Glutamatergic neuron (in vitro differentiated cells): ENCODE measurements at regions not wholly inside any gene's neighbourhood (a gene's known extent, or its start where the extent isn't known, plus 50 kb on each side); places are given as distances from the start of the nearest gene placed in this dataset.
"Not testable (repeated sequence)": the region's sequence is repeated elsewhere in the genome, so short reads cannot be mapped to it uniquely, and the experiment has no call there.

Source experiments
- DNase-seq: peaks from one replicate; pipeline ENCODE4 v3.0.0; 2022
- H3K27ac Mint-ChIP-seq: one replicate; pipeline ENCODE4 v1.8.0; 2020; ENCODE audit warnings: mild to moderate bottlenecking, mixed read lengths, inconsistent platforms; ENCODE audit not compliant: unreplicated experiment
- H3K27me3 Mint-ChIP-seq: one replicate; pipeline ENCODE4 v1.8.0; 2020; ENCODE audit warnings: mild to moderate bottlenecking, moderate library complexity, mixed read lengths, inconsistent platforms; ENCODE audit not compliant: unreplicated experiment
- H3K36me3 Mint-ChIP-seq: one replicate; pipeline ENCODE4 v1.8.0; 2020; ENCODE audit warnings: mild to moderate bottlenecking, mixed read lengths, inconsistent platforms; ENCODE audit not compliant: unreplicated experiment
- H3K4me1 Mint-ChIP-seq: one replicate; pipeline ENCODE4 v1.8.0; 2020; ENCODE audit warnings: mild to moderate bottlenecking, low read depth, mixed read lengths, inconsistent platforms; ENCODE audit not compliant: unreplicated experiment
- H3K4me3 Mint-ChIP-seq: one replicate; pipeline ENCODE4 v1.8.0; 2020; ENCODE audit warnings: mild to moderate bottlenecking, mixed read lengths, inconsistent platforms; ENCODE audit not compliant: unreplicated experiment
- H3K9me3 Mint-ChIP-seq: one replicate; pipeline ENCODE4 v1.8.0; 2020; ENCODE audit warnings: mild to moderate bottlenecking, moderate library complexity, mixed read lengths, inconsistent platforms; ENCODE audit not compliant: unreplicated experiment
- TF ChIP-seq, protein P1 (sequence below): fragments of 200-600 bp; sonication (generic); IDR thresholded peaks from one replicate; pipeline ENCODE4 v1.5.0; 2021; ENCODE audit not compliant: partially characterized antibody, unreplicated experiment

DNA sequence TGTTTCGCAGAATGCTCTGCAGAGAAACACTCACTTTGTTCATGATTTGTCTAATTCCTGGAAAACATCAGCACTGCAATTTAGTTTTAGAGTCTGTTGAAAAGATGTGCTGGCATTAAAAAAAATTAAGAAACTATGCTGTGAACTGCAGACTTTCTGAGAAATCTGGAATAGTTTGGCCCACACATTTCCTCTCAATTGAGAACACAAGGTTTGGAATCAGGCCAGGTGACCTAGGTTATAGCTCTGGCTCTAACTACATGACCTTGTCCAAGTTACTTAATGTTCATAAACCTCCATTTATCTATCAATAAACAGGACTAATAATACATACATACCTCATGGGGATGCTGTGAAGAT lies 61.4 kb upstream of the ENPEP start:
- DNase-seq = no peak
- Mint-ChIP-seq H3K9me3 (peaks cover 8% of the 10 kb centered on the region), H3K4me3 (no peak overlapping the region), H3K36me3 (peaks cover 29% of the 10 kb centered on the region), H3K4me1 (peaks cover 2% of the 10 kb centered on the region), H3K27me3 (no peaks in the 10 kb centered on the region), H3K27ac (no peak overlapping the region)
- TF ChIP-seq, protein P1, sequence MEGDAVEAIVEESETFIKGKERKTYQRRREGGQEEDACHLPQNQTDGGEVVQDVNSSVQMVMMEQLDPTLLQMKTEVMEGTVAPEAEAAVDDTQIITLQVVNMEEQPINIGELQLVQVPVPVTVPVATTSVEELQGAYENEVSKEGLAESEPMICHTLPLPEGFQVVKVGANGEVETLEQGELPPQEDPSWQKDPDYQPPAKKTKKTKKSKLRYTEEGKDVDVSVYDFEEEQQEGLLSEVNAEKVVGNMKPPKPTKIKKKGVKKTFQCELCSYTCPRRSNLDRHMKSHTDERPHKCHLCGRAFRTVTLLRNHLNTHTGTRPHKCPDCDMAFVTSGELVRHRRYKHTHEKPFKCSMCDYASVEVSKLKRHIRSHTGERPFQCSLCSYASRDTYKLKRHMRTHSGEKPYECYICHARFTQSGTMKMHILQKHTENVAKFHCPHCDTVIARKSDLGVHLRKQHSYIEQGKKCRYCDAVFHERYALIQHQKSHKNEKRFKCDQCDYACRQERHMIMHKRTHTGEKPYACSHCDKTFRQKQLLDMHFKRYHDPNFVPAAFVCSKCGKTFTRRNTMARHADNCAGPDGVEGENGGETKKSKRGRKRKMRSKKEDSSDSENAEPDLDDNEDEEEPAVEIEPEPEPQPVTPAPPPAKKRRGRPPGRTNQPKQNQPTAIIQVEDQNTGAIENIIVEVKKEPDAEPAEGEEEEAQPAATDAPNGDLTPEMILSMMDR = no peak

DNA sequence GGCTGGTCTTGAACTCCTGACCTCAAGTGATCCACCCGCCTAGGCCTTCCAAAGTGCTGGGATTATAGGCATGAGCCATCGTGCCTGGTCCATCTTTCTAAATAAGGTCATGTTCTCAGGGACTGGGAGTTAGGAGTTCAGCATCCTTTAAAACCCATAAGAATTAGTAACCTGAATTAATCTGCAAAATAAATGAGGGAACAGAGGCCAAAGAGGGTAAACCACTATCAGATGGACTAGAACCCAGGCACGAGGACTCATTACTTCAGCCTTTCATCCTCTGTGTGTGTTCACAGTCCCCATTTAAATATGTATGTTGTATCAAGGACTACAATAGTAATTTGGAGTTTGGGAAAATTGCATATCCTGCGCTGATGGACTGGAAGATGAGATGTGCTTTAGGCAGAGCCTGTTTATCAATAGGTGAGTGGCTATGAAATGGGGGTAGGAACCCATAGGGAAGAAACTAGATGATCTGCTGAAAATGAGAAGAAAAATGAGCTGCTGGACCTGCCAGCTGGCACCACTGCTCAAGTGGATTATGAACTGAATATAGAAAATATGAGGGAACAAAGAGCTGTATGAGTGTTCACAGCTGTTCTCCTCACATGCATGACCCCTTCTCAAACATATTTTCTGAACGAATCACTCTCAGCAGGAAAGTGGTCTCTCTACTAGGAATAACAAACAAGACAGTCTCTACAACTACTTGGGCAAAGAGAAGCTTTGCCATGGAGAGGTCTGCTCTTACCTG lies 62.0 kb upstream of the ENPEP start:
- not testable (repeated sequence) for H3K9me3 Mint-ChIP-seq, H3K27me3 Mint-ChIP-seq, H3K4me1 Mint-ChIP-seq, H3K27ac Mint-ChIP-seq, DNase-seq, H3K4me3 Mint-ChIP-seq
- peaks cover 30% of the 10 kb centered on the region for H3K36me3 Mint-ChIP-seq

DNA sequence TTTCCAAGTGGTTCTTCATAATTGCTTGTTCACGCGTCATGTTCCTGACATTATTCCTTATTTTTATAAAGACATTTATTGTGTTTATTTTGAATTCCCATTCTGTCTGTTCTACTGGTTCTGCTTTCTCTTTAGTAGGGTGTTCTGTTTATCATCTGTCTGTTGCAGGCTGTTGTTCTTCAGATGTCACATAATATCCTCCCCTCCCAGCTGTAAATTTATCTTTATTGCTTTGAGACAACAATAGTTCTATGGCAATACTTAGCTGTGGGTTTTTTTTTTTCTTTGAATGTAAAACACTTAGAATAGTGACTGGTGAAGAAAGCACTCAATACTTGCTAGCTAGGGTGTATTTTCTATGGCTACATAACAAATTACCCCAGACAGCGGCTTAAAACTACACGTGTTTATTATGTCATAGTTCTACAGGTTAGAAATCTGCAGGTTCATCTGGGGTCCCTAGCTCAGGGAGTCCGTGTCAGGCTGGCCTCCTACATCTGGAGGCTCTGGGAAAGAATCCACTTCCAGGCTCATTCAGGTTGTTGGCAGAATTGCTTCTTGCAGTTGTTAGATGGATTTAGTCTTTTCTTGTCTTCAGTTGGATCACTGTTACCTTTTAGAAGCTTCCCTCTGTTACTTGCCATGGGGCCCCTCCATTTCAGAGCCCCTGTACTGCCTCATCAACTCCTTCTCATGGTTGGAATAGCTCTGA lies 63.4 kb upstream of the ENPEP start:
- H3K36me3 Mint-ChIP-seq = peaks cover 18% of the 10 kb centered on the region
- TF ChIP-seq, protein P1 = no peak
- peaks cover 2% of the 10 kb centered on the region for H3K9me3 Mint-ChIP-seq
- peaks cover 2% of the 10 kb centered on the region for H3K4me1 Mint-ChIP-seq
- no peak for DNase-seq
- no peaks in the 10 kb centered on the region for H3K27me3 Mint-ChIP-seq
- peak overlapping the region; percentile 52 for H3K27ac Mint-ChIP-seq
- H3K4me3 Mint-ChIP-seq = peak overlapping the region; percentile 48

DNA sequence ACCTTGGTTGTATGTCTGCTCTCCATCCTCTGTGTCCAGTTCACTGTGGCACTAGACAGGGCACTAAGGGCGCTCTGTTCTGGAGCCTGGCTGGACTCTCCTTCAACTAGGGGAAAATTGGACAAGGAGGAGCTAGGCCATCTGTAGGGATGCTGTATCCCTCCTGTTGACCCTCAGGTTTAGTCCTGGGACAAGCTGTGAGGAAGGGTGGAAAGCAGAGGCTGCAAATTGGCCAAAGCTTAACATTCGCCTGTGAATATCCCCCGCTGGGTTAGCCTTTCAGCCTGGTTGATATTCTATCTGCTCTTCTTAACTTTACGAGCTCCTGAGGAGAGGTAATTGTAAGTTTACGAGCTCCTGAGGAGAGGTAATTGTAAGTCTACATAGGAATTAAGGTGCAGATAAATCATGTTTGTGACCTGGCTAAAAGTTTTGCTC lies 64.4 kb upstream of the ENPEP start:
- H3K4me1 Mint-ChIP-seq = peaks cover 2% of the 10 kb centered on the region
- H3K27ac Mint-ChIP-seq = peak overlapping the region; percentile 98
- TF ChIP-seq, protein P1 = no peak
- H3K4me3 Mint-ChIP-seq = peak overlapping the region; percentile 89
- no peaks in the 10 kb centered on the region for H3K27me3 Mint-ChIP-seq
- peaks cover 2% of the 10 kb centered on the region for H3K9me3 Mint-ChIP-seq
- DNase-seq = no peak
- peaks cover 10% of the 10 kb centered on the region for H3K36me3 Mint-ChIP-seq

DNA sequence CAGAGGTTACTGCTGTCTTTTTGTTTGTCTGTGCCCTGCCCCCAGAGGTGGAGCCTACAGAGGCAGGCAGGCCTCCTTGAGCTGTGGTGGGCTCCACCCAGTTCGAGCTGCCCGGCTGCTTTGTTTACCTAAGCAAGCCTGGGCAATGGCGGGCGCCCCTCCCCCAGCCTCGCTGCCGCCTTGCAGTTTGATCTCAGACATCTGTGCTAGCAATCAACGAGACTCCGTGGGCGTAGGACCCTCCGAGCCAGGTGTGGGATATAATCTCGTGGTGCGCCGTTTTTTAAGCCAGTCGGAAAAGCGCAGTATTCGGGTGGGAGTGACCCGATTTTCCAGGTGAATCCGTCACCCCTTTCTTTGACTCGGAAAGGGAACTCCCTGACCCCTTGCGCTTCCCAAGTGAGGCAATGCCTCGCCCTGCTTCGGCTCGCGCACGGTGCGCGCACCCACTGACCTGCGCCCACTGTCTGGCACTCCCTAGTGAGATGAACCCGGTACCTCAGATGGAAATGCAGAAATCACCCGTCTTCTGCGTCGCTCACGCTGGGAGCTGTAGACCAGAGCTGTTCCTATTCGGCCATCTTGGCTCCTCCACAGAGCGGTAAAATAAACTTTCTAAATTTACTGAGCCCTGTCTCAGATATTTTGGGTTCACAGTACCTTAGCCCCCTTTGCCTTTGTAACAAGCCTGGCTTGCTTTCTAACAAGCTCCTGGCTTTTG lies 64.9 kb upstream of the ENPEP start:
- not testable (repeated sequence) for H3K36me3 Mint-ChIP-seq, H3K27me3 Mint-ChIP-seq, H3K9me3 Mint-ChIP-seq, H3K4me1 Mint-ChIP-seq, DNase-seq
- Mint-ChIP-seq H3K27ac (peak overlapping the region; percentile 98), H3K4me3 (peak overlapping the region; percentile 89)
